MM.1S (cell line): ENCODE measurements at regions not wholly inside any gene's neighbourhood (a gene's known extent, or its start where the extent isn't known, plus 50 kb on each side); places are given as distances from the start of the nearest gene placed in this dataset.

Experiments
- CTCF ChIP-seq: fragments of 300-600 bp; sonication (generic); IDR thresholded peaks from 2 replicates; pipeline ENCODE4 v1.5.1; 2016; ENCODE audit warnings: antibody characterized with exemption, low read length, mixed read lengths
- EZH2 ChIP-seq: fragments of 300-600 bp; sonication (generic); optimal IDR thresholded peaks from 2 replicates; pipeline ENCODE3; 2017; ENCODE audit warnings: low read depth, mild to moderate bottlenecking, antibody characterized with exemption, low read length, mixed read lengths
- EZH2phosphoT487 ChIP-seq: fragments of 300-600 bp; sonication (generic); IDR thresholded peaks from 2 replicates; pipeline ENCODE4 v1.6.1; 2018; ENCODE audit warnings: antibody characterized with exemption, low read length

DNA sequence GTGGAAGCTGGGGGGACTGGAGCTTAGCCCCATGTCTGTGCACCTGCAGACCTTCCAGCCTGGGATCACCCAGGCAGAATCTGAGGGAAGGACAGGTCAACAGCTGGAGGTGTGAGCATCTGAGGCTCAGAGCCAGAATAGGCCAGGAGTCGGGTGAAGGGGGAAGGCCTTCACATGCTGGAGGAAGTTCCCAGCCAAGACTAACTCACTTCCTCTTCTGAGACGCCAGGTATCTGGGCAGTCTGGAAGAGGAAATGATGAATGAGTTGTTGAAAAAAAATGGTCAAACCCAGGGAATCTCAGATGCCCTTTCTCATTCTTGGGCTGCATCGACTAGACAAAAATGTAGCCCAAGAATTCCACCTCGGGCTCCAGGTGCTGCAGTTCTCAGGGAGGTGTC is 73.6 kb upstream of the TIAM2 start:
- no peak for TF ChIP-seq CTCF
- TF ChIP-seq EZH2, result no peak
- TF ChIP-seq EZH2phosphoT487, result no peak
